Activated naive CD4-positive, alpha-beta T cell treated with anti-CD3 and anti-CD28 coated beads, Interleukin-2, amount 50 U/mL, for 24 hours (primary cell): ENCODE measurements at regions not wholly inside any gene's neighbourhood (a gene's known extent, or its start where the extent isn't known, plus 50 kb on each side); places are given as distances from the start of the nearest gene placed in this dataset.

Experiments used
- H3K27ac Mint-ChIP-seq: one replicate; pipeline ENCODE4 v1.8.0; 2021; ENCODE audit warnings: mild to moderate bottlenecking, mixed read lengths
- H3K27me3 Mint-ChIP-seq: one replicate; pipeline ENCODE4 v1.8.0; 2021; ENCODE audit warnings: mixed read lengths
- H3K36me3 Mint-ChIP-seq: one replicate; pipeline ENCODE4 v1.8.0; 2021; ENCODE audit warnings: mixed read lengths
- H3K4me1 Mint-ChIP-seq: one replicate; pipeline ENCODE4 v1.8.0; 2021; ENCODE audit warnings: mixed read lengths
- H3K4me3 Mint-ChIP-seq: one replicate; pipeline ENCODE4 v1.8.0; 2021; ENCODE audit warnings: mild to moderate bottlenecking, mixed read lengths
- H3K9me3 Mint-ChIP-seq: one replicate; pipeline ENCODE4 v1.8.0; 2021; ENCODE audit warnings: mixed read lengths

- no peak overlapping the region for H3K27ac Mint-ChIP-seq
- no peaks in the 10 kb centered on the region for H3K4me1 Mint-ChIP-seq
- H3K27me3 Mint-ChIP-seq = peaks cover 4% of the 10 kb centered on the region
- no peaks in the 10 kb centered on the region for H3K9me3 Mint-ChIP-seq
- H3K4me3 Mint-ChIP-seq = no peak overlapping the region
- H3K36me3 Mint-ChIP-seq = no peaks in the 10 kb centered on the region
These were observed 495.5 kb upstream of the MGMT start for GRCh38 chr10:128971374-128972035.

GRCh38 chr10:128972036-128972405 lies 495.0 kb upstream of the MGMT start:
- Mint-ChIP-seq H3K4me3 (no peak overlapping the region), H3K9me3 (no peaks in the 10 kb centered on the region), H3K27ac (no peak overlapping the region), H3K4me1 (no peaks in the 10 kb centered on the region), H3K36me3 (no peaks in the 10 kb centered on the region), H3K27me3 (peaks cover 4% of the 10 kb centered on the region)

- Mint-ChIP-seq H3K27ac (no peak overlapping the region), H3K4me3 (no peak overlapping the region), H3K36me3 (no peaks in the 10 kb centered on the region), H3K9me3 (no peaks in the 10 kb centered on the region), H3K27me3 (peaks cover 4% of the 10 kb centered on the region), H3K4me1 (no peaks in the 10 kb centered on the region)
These were observed 493.8 kb upstream of the MGMT start for GRCh38 chr10:128973221-128973620.

- no peaks in the 10 kb centered on the region for H3K36me3 Mint-ChIP-seq
- H3K9me3 Mint-ChIP-seq = no peaks in the 10 kb centered on the region
- H3K4me3 Mint-ChIP-seq = no peak overlapping the region
- no peak overlapping the region for H3K27ac Mint-ChIP-seq
- H3K4me1 Mint-ChIP-seq = no peaks in the 10 kb centered on the region
- no peaks in the 10 kb centered on the region for H3K27me3 Mint-ChIP-seq
These were observed 490.2 kb upstream of the MGMT start for GRCh38 chr10:128976856-128977255.

GRCh38 chr10:128978211-128978610 lies 488.8 kb upstream of the MGMT start:
- H3K4me3 Mint-ChIP-seq = no peak overlapping the region
- H3K36me3 Mint-ChIP-seq = no peaks in the 10 kb centered on the region
- H3K4me1 Mint-ChIP-seq = no peaks in the 10 kb centered on the region
- no peaks in the 10 kb centered on the region for H3K27me3 Mint-ChIP-seq
- H3K27ac Mint-ChIP-seq = no peak overlapping the region
- no peaks in the 10 kb centered on the region for H3K9me3 Mint-ChIP-seq

GRCh38 chr10:128979405-128979804 lies 487.6 kb upstream of the MGMT start:
- Mint-ChIP-seq H3K4me3 (no peak overlapping the region), H3K27ac (no peak overlapping the region), H3K9me3 (no peaks in the 10 kb centered on the region), H3K36me3 (no peaks in the 10 kb centered on the region), H3K4me1 (no peaks in the 10 kb centered on the region), H3K27me3 (no peaks in the 10 kb centered on the region)

- no peaks in the 10 kb centered on the region for H3K9me3 Mint-ChIP-seq
- no peaks in the 10 kb centered on the region for H3K27me3 Mint-ChIP-seq
- no peaks in the 10 kb centered on the region for H3K36me3 Mint-ChIP-seq
- H3K4me1 Mint-ChIP-seq = no peaks in the 10 kb centered on the region
- H3K27ac Mint-ChIP-seq = no peak overlapping the region
- H3K4me3 Mint-ChIP-seq = no peak overlapping the region
These were observed 485.8 kb upstream of the MGMT start for GRCh38 chr10:128981251-128981650.

GRCh38 chr10:128981881-128982615 lies 485.0 kb upstream of the MGMT start:
- no peaks in the 10 kb centered on the region for H3K9me3 Mint-ChIP-seq
- no peak overlapping the region for H3K27ac Mint-ChIP-seq
- no peak overlapping the region for H3K4me3 Mint-ChIP-seq

GRCh38 chr10:128982616-128982915 lies 484.5 kb upstream of the MGMT start:
- H3K4me3 Mint-ChIP-seq = no peak overlapping the region

More at GRCh38 chr10:128981881-128982615, 485.0 kb upstream of the MGMT start:
- Mint-ChIP-seq H3K36me3 (no peaks in the 10 kb centered on the region), H3K27me3 (no peaks in the 10 kb centered on the region), H3K4me1 (no peaks in the 10 kb centered on the region)

GRCh38 chr10:128985036-128985435 lies 482.0 kb upstream of the MGMT start:
- Mint-ChIP-seq H3K9me3 (no peaks in the 10 kb centered on the region), H3K36me3 (no peaks in the 10 kb centered on the region), H3K27me3 (no peaks in the 10 kb centered on the region), H3K4me3 (no peak overlapping the region), H3K4me1 (no peaks in the 10 kb centered on the region), H3K27ac (no peak overlapping the region)

More at GRCh38 chr10:128982616-128982915, 484.5 kb upstream of the MGMT start:
- Mint-ChIP-seq H3K27ac (no peak overlapping the region), H3K9me3 (no peaks in the 10 kb centered on the region), H3K4me1 (no peaks in the 10 kb centered on the region), H3K36me3 (no peaks in the 10 kb centered on the region), H3K27me3 (no peaks in the 10 kb centered on the region)

GRCh38 chr10:128990986-128991385 lies 476.1 kb upstream of the MGMT start:
- H3K4me1 Mint-ChIP-seq = peaks cover 3% of the 10 kb centered on the region
- H3K9me3 Mint-ChIP-seq = no peaks in the 10 kb centered on the region
- no peaks in the 10 kb centered on the region for H3K36me3 Mint-ChIP-seq
- H3K27me3 Mint-ChIP-seq = no peaks in the 10 kb centered on the region
- no peak overlapping the region for H3K27ac Mint-ChIP-seq
- H3K4me3 Mint-ChIP-seq = no peak overlapping the region

GRCh38 chr10:128992770-128993169 lies 474.3 kb upstream of the MGMT start:
- Mint-ChIP-seq H3K27ac (no peak overlapping the region), H3K4me3 (no peak overlapping the region), H3K36me3 (no peaks in the 10 kb centered on the region), H3K4me1 (peaks cover 3% of the 10 kb centered on the region), H3K27me3 (no peaks in the 10 kb centered on the region), H3K9me3 (no peaks in the 10 kb centered on the region)

- Mint-ChIP-seq H3K4me3 (no peak overlapping the region), H3K36me3 (no peaks in the 10 kb centered on the region), H3K27ac (no peak overlapping the region), H3K4me1 (peaks cover 3% of the 10 kb centered on the region), H3K9me3 (no peaks in the 10 kb centered on the region), H3K27me3 (no peaks in the 10 kb centered on the region)
These were observed 473.6 kb upstream of the MGMT start for GRCh38 chr10:128993443-128993842.

- no peak overlapping the region for H3K27ac Mint-ChIP-seq
- H3K4me1 Mint-ChIP-seq = peaks cover 3% of the 10 kb centered on the region
- no peaks in the 10 kb centered on the region for H3K36me3 Mint-ChIP-seq
- H3K9me3 Mint-ChIP-seq = no peaks in the 10 kb centered on the region
- H3K4me3 Mint-ChIP-seq = no peak overlapping the region
- no peaks in the 10 kb centered on the region for H3K27me3 Mint-ChIP-seq
These were observed 473.0 kb upstream of the MGMT start for GRCh38 chr10:128993911-128994538.

- Mint-ChIP-seq H3K4me3 (no peak overlapping the region), H3K36me3 (no peaks in the 10 kb centered on the region), H3K27ac (no peak overlapping the region), H3K27me3 (no peaks in the 10 kb centered on the region), H3K4me1 (peaks cover 3% of the 10 kb centered on the region), H3K9me3 (no peaks in the 10 kb centered on the region)
These were observed 472.4 kb upstream of the MGMT start for GRCh38 chr10:128994598-128995143.

- Mint-ChIP-seq H3K9me3 (no peaks in the 10 kb centered on the region), H3K27me3 (no peaks in the 10 kb centered on the region), H3K36me3 (no peaks in the 10 kb centered on the region), H3K4me3 (no peak overlapping the region), H3K27ac (no peak overlapping the region), H3K4me1 (peaks cover 3% of the 10 kb centered on the region)
These were observed 471.4 kb upstream of the MGMT start for GRCh38 chr10:128995676-128996075.
